Stimulated activated CD4-positive, alpha-beta T cell treated with anti-CD3 and anti-CD28 coated beads, TNF-alpha, amount 100 ng/mL, for 4 hours (primary cell): ENCODE measurements at regions not wholly inside any gene's neighbourhood (a gene's known extent, or its start where the extent isn't known, plus 50 kb on each side); places are given as distances from the start of the nearest gene placed in this dataset.
"Not testable (repeated sequence)": the region's sequence is repeated elsewhere in the genome, so short reads cannot be mapped to it uniquely, and the experiment has no call there.

ENCODE experiments used
- DNase-seq, 3 experiments: peaks; one replicate each; pipeline ENCODE4 v3.0.0-alpha.2; 2020; ENCODE audit warnings: low read depth in 3 of 3

GRCh38 chr12:126899926-126900792, 1366.8 kb upstream of the TMEM132C start:
- no peak for DNase-seq

GRCh38 chr12:126903027-126903876, 1363.7 kb upstream of the TMEM132C start:
- no peak for DNase-seq

GRCh38 chr12:126905752-126906151, 1361.2 kb upstream of the TMEM132C start:
- no peak for DNase-seq

GRCh38 chr12:126907900-126908764, 1358.8 kb upstream of the TMEM132C start:
- no peak for DNase-seq

- no peak for DNase-seq
Measured at GRCh38 chr12:126908765-126909142, 1358.2 kb upstream of the TMEM132C start.

GRCh38 chr12:126910570-126910969, 1356.4 kb upstream of the TMEM132C start:
- DNase-seq: no peak

GRCh38 chr12:126912111-126912510, 1354.9 kb upstream of the TMEM132C start:
- no peak for DNase-seq

- DNase-seq: no peak
Measured at GRCh38 chr12:126914170-126914793, 1352.7 kb upstream of the TMEM132C start.

GRCh38 chr12:126915309-126915708, 1351.7 kb upstream of the TMEM132C start:
- no peak for DNase-seq

- DNase-seq: no peak
Measured at GRCh38 chr12:126926023-126926594, 1340.9 kb upstream of the TMEM132C start.

- DNase-seq: no peak
Measured at GRCh38 chr12:126930234-126930633, 1336.7 kb upstream of the TMEM132C start.

- no peak for DNase-seq
Measured at GRCh38 chr12:126932156-126932555, 1334.8 kb upstream of the TMEM132C start.

- no peak for DNase-seq
Measured at GRCh38 chr12:126935435-126935834, 1331.5 kb upstream of the TMEM132C start.

GRCh38 chr12:126936181-126936851, 1330.7 kb upstream of the TMEM132C start:
- no peak for DNase-seq

- DNase-seq: no peak
Measured at GRCh38 chr12:126937431-126937830, 1329.5 kb upstream of the TMEM132C start.

GRCh38 chr12:126944684-126945083, 1322.3 kb upstream of the TMEM132C start:
- no peak for DNase-seq

GRCh38 chr12:126946958-126947357, 1320.0 kb upstream of the TMEM132C start:
- DNase-seq: not testable (repeated sequence)

- DNase-seq: no peak
Measured at GRCh38 chr12:126949558-126949957, 1317.4 kb upstream of the TMEM132C start.

- DNase-seq: no peak
Measured at GRCh38 chr12:126950266-126950665, 1316.7 kb upstream of the TMEM132C start.
